NCI-H1105 treated with DMSO at 0.1 percent for 48 hours (cell line): ENCODE measurements at regions not wholly inside any gene's neighbourhood (a gene's known extent, or its start where the extent isn't known, plus 50 kb on each side); places are given as distances from the start of the nearest gene placed in this dataset.
"Not testable (repeated sequence)": the region's sequence is repeated elsewhere in the genome, so short reads cannot be mapped to it uniquely, and the experiment has no call there.

ENCODE experiments used
- DNase-seq: peaks from one replicate; lab custom pipeline; 2025; lab: John Stamatoyannopoulos, UW

GRCh38 chr13:110811008-110811720 lies 97.7 kb downstream of the ING1 start:
- no peak for DNase-seq

- no peak for DNase-seq
Measured at GRCh38 chr13:110811771-110812120, 98.2 kb downstream of the ING1 start.

DNA sequence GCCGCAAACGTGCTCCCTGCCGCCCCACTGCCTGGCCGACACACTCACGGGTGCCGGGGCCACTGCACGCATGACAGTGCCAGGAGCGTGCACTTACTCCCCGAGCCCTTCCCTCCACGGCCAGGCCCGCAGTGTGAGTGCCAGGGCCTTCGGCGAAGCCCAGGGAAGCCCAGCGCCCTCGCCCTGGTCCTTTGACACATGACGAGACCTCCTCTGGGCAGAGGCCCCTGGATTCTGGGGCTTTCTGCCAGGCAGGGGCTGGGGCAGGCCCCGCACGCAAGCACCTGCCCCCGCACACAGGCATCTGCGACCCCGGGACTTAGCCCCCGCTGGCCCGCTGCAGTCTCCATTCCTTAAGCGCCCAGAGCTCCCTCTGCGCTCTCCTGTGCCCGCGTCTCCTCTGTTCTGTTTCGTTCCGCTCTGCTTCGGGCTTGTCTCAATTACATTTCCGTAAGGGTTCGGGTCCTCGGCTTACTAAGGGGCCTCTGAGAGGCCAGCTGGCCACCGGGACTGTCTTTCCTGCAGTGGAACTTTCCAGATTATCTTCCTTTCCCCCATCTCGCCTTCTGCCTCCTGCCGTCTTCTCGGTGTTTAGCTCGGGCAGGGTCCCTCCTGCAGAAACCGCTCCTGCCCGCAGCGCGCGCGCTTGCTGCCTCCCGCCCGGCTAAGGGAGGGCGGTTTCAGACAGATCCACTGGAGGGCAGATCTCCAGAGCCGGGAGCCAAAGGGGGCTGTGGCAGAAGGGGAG lies 98.8 kb downstream of the ING1 start:
- no peak for DNase-seq

DNA sequence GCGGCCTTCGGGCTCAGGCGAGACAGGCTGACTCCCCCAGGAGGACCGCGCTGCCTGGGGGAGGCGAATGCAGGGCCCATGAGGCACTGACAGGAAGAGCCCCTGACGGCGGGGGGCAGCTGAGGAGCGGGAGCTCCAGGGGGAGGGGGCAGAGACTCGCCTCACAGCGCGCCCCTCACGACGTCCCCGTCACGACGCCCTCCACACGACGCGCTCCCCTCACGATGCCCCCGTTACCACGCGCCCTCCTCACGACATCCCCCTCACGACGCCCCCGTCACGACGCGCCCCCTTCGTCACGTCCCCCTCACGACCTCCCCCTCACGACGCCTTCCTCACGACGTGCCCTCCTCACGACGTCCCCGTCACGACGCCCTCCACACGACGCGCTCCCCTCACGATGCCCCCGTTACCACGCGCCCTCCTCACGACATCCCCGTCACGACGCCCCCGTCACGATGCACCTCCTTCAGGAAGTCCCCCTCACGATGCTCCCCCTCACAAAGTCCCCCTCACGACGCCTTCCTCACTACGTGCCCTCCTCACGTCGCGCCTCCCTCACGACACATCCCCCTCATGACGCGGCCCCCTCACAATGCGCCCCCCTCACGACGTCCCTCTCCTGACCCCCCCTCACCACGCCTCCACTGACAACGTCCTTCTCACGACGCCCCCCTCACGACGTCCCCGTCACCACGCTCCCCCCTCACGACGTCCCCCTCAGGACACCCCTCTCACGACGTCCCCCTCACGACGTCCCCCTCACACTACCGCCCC lies 99.6 kb downstream of the ING1 start:
- no peak for DNase-seq

DNA sequence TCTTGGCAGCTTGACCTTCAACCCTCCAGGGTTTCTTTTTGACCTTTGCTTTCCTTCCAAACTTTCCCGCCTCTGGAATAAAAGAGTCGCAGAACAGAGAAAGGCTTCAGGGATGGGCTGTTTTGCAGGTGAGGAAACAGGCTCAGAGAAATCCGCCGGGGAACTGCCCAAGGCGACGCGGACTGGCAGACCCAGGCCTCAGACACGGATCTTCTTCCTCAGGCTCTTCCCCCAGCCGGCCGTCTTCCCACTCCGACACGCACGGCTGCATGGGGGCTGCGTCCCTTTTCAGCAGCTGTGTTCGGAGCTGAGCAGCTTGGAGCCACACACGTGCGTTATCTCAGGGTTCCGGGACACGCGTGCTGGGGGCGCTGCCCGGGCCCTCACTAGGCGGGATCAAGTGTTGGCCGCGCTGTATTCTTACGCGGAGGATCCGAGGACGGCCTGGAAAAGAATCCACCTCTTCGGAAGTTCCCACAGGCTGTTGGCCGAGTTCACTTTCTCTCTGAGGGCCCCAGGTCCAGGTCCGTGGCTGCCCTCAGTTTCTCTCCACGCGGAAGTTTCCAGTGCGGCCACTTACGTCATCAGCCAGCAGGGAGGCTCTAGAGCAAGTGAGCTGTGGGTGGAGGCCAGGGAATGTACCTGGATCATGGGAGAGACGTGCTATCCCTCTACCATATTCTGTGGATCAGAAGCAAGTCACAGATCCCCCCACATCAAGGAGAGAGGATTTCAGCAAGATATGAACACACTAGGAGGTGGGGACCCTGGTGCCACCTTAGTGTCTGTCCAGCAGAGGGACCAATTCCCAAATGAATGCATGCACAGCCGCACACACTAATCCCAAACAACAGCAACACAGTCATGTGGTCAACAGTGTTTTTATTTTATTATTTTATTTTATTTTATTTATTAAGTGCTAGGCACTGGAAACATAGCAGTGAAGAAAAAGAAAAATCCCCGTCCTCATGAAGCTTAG lies 100.4 kb downstream of the ING1 start:
- DNase-seq = no peak

- DNase-seq = no peak
Measured at GRCh38 chr13:110815471-110816204, 99.2 kb downstream of the ANKRD10 start.

GRCh38 chr13:110816500-110816899 lies 98.4 kb downstream of the ANKRD10 start:
- no peak for DNase-seq

GRCh38 chr13:110817143-110817542 lies 97.7 kb downstream of the ANKRD10 start:
- DNase-seq = no peak

DNA sequence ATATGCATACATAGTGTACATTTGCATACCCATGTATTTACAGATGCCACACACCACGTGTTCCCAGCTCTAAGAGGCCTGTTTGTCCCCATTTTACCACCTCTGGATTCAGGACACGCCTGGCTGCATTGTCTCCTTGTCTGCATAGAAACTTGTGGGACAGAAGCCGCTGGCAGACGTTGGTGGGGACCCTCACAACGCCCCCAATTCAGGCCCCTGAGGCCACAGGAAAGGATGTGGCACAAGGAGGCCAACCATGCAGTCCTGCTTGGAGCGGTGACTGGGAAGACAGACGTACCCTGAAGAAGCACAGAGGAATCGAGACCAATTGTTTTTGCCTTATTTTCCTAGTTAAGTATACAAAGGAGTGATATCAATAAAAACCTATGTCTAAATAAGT lies 96.1 kb downstream of the ANKRD10 start:
- DNase-seq = no peak

DNA sequence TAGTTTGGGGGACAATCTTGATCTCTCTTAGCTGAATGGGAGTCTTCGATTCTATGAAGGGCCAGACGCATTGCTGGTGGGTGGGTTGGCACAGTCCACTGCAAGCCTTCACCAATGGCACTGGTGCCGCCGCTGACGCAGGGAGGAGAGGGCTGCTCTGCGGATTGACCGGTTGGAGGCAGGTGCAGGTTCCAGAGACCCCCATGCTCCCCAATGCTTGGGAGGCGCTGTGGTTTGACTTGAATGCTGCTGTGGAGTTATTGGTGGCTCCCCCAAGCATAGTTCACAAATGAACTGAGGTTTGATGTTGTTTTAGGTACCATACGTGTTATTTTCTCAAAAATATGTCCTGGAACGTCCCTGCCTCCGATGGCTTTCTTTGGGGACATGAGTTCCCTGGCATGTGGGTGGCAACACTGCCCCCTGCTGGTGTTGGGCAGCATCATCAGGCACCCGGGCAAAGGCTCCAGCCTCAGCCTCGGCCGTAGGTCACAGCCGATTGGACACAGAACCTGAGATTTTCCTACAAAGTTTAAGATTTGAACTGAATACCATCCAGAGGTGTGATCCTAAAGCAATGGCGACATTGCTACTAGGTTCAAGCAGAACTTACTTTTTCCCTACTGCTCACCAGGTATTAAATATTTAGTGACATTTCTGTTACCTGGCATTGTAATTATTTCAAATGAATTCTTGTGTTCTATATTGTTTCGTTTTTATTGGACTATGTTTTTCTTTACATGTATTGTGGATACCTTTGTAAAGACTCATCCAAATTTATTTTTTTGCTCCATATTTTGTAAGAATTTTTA lies 95.5 kb downstream of the ANKRD10 start:
- peak; percentile 85 for DNase-seq

- peak; percentile 92 for DNase-seq
Measured at GRCh38 chr13:110820322-110820721, 94.5 kb downstream of the ANKRD10 start.

- DNase-seq = not testable (repeated sequence)
Measured at GRCh38 chr13:110821837-110822668, 92.8 kb downstream of the ANKRD10 start.

- no peak for DNase-seq
Measured at GRCh38 chr13:110822669-110822945, 92.3 kb downstream of the ANKRD10 start.

DNA sequence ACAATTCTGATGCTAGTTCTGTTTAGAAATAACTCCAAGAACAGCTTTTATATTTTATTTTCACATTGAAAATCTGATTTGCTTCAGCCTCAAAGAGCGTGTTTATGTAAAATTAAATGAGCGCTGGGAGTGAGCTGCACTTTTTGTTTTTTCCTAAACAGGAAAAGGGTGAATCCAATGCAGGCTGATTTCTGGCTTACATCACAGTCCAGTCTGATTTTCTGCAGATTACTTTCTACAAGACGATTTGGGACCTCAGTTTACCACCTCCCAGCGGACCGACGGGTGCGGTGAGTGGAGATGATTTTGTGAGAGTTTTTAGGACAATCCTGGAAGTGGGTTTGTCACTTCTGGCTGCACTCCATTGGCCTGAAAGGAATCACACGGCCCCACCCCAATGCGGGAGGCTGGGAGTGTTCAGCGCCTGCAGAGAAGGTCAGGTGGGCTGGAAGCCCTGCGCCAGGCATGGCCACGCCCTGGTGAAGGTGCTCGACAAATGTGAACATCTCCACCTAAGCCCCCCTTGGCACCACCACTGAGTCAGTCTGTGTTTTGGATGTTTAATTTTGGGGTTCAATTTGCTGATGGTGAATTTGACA lies 90.1 kb downstream of the ANKRD10 start:
- no peak for DNase-seq

DNA sequence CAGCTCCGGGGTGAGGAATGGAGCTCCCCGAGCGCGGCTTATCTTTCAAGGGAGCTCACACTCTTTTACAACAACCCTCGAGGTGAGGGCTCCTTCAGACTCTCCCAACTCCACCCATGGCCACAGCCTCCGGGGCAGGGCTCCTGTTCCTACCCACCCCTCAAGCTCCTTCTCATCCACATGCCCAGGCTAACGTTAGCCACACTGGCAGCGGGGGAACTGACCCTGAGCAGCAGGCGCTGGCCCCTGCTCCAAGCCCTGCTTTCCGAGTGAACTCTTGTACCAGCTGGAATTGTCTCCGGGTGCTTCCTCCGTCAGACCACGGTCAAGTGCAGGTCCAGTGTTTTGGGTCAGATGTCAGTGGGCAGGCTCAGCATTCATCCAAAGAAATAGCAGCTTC lies 89.4 kb downstream of the ANKRD10 start:
- DNase-seq = no peak

- DNase-seq = no peak
Measured at GRCh38 chr13:110826101-110826500, 88.8 kb downstream of the ANKRD10 start.

DNA sequence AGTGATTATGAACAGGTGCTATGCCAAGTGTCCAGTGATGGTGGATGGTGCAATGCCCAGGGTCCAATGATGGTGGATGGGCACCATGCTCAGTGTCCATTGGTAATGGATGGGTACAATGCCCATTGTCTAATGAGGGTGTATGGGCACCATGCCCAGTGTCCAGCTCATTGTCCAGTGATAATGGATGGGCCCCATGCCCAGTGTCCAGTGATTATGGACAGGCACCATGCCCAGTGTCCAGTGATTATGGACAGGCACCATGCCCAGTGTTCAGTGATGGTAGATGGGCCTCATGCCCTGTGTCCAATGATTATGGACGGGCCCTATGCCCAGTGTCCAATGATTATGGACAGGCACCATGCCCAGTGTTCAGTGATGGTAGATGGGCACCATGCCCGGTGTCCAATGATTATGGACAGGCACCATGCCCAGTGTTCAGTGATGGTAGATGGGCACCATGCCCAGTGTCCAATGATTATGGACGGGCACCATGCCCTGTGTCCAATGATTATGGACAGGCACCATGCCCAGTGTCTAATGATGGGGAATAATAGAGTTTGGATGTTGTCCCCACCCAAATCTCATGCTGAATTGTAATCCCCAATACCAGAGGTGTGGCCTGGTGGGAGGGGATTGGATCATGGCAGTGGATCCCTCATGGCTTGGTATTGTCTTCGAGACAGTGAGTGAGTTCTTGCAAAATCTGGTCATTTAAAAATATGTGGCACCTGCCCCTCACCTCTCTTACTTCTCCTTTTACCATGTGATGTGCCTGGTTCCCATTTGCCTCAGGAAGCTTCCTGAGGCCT lies 87.8 kb downstream of the ANKRD10 start:
- DNase-seq = no peak
